ENCODE measurements at regions not wholly inside any gene's neighbourhood (a gene's known extent, or its start where the extent isn't known, plus 50 kb on each side); places are given as distances from the start of the nearest gene placed in this dataset.
"Not testable (repeated sequence)": the region's sequence is repeated elsewhere in the genome, so short reads cannot be mapped to it uniquely, and the experiment has no call there.

- no peak for DNase-seq
Measured at GRCh38 chr19:27962264-27962663, 1250.7 kb downstream of the UQCRFS1 start.

GRCh38 chr19:27955485-27956480, 1257.2 kb downstream of the UQCRFS1 start:
- DNase-seq: no peak

- not testable (repeated sequence) for DNase-seq
Measured at GRCh38 chr19:27942607-27943006, 1270.3 kb downstream of the UQCRFS1 start.

- no peak for DNase-seq
Measured at GRCh38 chr19:27936139-27936538, 1276.8 kb downstream of the UQCRFS1 start.

GRCh38 chr19:27935669-27936068, 1277.3 kb downstream of the UQCRFS1 start:
- peak in 1 of 2 experiments; percentile 1 for DNase-seq

- no peak for DNase-seq
Measured at GRCh38 chr19:27929399-27929798, 1283.6 kb downstream of the UQCRFS1 start.

- no peak for DNase-seq
Measured at GRCh38 chr19:27925202-27925601, 1287.7 kb downstream of the UQCRFS1 start.

GRCh38 chr19:27922970-27923369, 1290.0 kb downstream of the UQCRFS1 start:
- no peak for DNase-seq

- no peak for DNase-seq
Measured at GRCh38 chr19:27920774-27921173, 1292.2 kb downstream of the UQCRFS1 start.

GRCh38 chr19:27918818-27919217, 1294.1 kb downstream of the UQCRFS1 start:
- DNase-seq: no peak

- no peak for DNase-seq
Measured at GRCh38 chr19:27911122-27911898, 1301.6 kb downstream of the UQCRFS1 start.

- DNase-seq: no peak
Measured at GRCh38 chr19:27909861-27910260, 1303.1 kb downstream of the UQCRFS1 start.

GRCh38 chr19:27909185-27909840, 1303.6 kb downstream of the UQCRFS1 start:
- no peak for DNase-seq

GRCh38 chr19:27906081-27906480, 1306.9 kb downstream of the UQCRFS1 start:
- DNase-seq: no peak

GRCh38 chr19:27905074-27905473, 1307.9 kb downstream of the UQCRFS1 start:
- DNase-seq: no peak

GRCh38 chr19:27901078-27901477, 1311.9 kb downstream of the UQCRFS1 start:
- DNase-seq: no peak

GRCh38 chr19:27896091-27896490, 1316.9 kb downstream of the UQCRFS1 start:
- no peak for DNase-seq

GRCh38 chr19:27894906-27895754, 1317.8 kb downstream of the UQCRFS1 start:
- DNase-seq: no peak

- no peak for DNase-seq
Measured at GRCh38 chr19:27892500-27892899, 1320.5 kb downstream of the UQCRFS1 start.

- DNase-seq: no peak
Measured at GRCh38 chr19:27891411-27891810, 1321.5 kb downstream of the UQCRFS1 start.

- DNase-seq: no peak
Measured at GRCh38 chr19:27890696-27891095, 1322.3 kb downstream of the UQCRFS1 start.

- no peak for DNase-seq
Measured at GRCh38 chr19:27890206-27890605, 1322.7 kb downstream of the UQCRFS1 start.

All from AML-193 (cell line).